ENCODE measurements at regions not wholly inside any gene's neighbourhood (a gene's known extent, or its start where the extent isn't known, plus 50 kb on each side); places are given as distances from the start of the nearest gene placed in this dataset.

GRCh38 chr7:128145191-128145590 lies 95.9 kb upstream of the LEP start:
- TF ChIP-seq CTCF (IDR thresholded peaks at IDR 0.05; ENCODE audit: insufficient read depth, low read length, poor library complexity, severe bottlenecking): no peak
- Histone ChIP-seq H3K4me3 (replicated peaks; ENCODE audit: low read depth, low read length) (no peak overlapping the region), H3K36me3 (ENCODE audit: control insufficient read depth, insufficient read depth, low read length) (no peaks in the 10 kb centered on the region), H3K27me3 (replicated peaks; ENCODE audit: control insufficient read depth, insufficient read depth, low read length) (no peaks in the 10 kb centered on the region)
- no peak for DNase-seq (ENCODE audit: extremely low read depth, insufficient read length)

GRCh38 chr7:128146052-128146451 lies 95.0 kb upstream of the LEP start:
- H3K27me3 ChIP-seq (replicated peaks; ENCODE audit: control insufficient read depth, insufficient read depth, low read length): no peaks in the 10 kb centered on the region; the same call in 1 of the 2 replicates
- no peaks in the 10 kb centered on the region for H3K36me3 ChIP-seq (ENCODE audit: control insufficient read depth, insufficient read depth, low read length)
- no peak overlapping the region for H3K4me3 ChIP-seq (replicated peaks; ENCODE audit: low read depth, low read length)

GRCh38 chr7:128148676-128149075 lies 92.4 kb upstream of the LEP start:
- no peaks in the 10 kb centered on the region for H3K36me3 ChIP-seq (ENCODE audit: control insufficient read depth, insufficient read depth, low read length)
- no peak for DNase-seq (ENCODE audit: extremely low read depth, insufficient read length)
- H3K27me3 ChIP-seq (replicated peaks; ENCODE audit: control insufficient read depth, insufficient read depth, low read length): no peaks in the 10 kb centered on the region; the same call in 1 of the 2 replicates
- TF ChIP-seq CTCF (IDR thresholded peaks at IDR 0.05; ENCODE audit: insufficient read depth, low read length, poor library complexity, severe bottlenecking): no peak
- H3K4me3 ChIP-seq (replicated peaks; ENCODE audit: low read depth, low read length): no peak overlapping the region

More at GRCh38 chr7:128146052-128146451, 95.0 kb upstream of the LEP start:
- TF ChIP-seq CTCF (IDR thresholded peaks at IDR 0.05; ENCODE audit: insufficient read depth, low read length, poor library complexity, severe bottlenecking): no peak
- no peak for DNase-seq (ENCODE audit: extremely low read depth, insufficient read length)

- Histone ChIP-seq H3K4me3 (replicated peaks; ENCODE audit: low read depth, low read length) (no peak overlapping the region), H3K36me3 (ENCODE audit: control insufficient read depth, insufficient read depth, low read length) (no peaks in the 10 kb centered on the region), H3K27me3 (replicated peaks; ENCODE audit: control insufficient read depth, insufficient read depth, low read length) (no peaks in the 10 kb centered on the region; the same call in 1 of the 2 replicates)
- no peak for DNase-seq (ENCODE audit: extremely low read depth, insufficient read length)
- no peak for TF ChIP-seq CTCF (IDR thresholded peaks at IDR 0.05; ENCODE audit: insufficient read depth, low read length, poor library complexity, severe bottlenecking)
Observed at GRCh38 chr7:128150223-128150865, 90.7 kb upstream of the LEP start.

- DNase-seq (ENCODE audit: extremely low read depth, insufficient read length): no peak
- Histone ChIP-seq H3K4me3 (replicated peaks; ENCODE audit: low read depth, low read length) (no peak overlapping the region), H3K27me3 (replicated peaks; ENCODE audit: control insufficient read depth, insufficient read depth, low read length) (peaks cover 1% of the 10 kb centered on the region; the same call in 1 of the 2 replicates), H3K36me3 (ENCODE audit: control insufficient read depth, insufficient read depth, low read length) (no peaks in the 10 kb centered on the region)
- no peak for TF ChIP-seq CTCF (IDR thresholded peaks at IDR 0.05; ENCODE audit: insufficient read depth, low read length, poor library complexity, severe bottlenecking)
Observed at GRCh38 chr7:128151635-128152034, 89.4 kb upstream of the LEP start.
